ENCODE measurements at regions not wholly inside any gene's neighbourhood (a gene's known extent, or its start where the extent isn't known, plus 50 kb on each side); places are given as distances from the start of the nearest gene placed in this dataset.
A peak's percentile ranks its signal among the peaks of the same experiment; 100 is the strongest.

DNA sequence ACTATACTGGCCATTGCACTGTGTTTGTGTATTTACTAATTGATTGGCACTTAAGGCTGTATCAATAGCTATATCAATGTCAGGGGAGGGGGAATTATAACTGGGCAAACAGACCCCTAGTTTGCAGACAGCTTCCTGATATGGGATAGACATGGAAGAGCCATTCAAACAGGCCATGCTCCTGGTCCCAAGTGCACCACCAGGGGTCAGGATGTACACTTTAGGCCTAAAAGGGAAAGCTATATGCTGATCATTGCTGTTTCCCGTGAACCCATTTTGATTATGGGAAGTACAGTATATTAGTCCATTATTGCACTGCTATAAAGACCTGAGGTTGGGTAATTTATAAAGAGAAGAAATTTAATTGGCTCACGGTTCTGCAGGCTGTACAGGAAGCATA, 124.9 kb upstream of the BACE2 start:
- Mint-ChIP-seq H3K36me3 (ENCODE audit: insufficient read depth, unreplicated experiment) (no peaks in the 10 kb centered on the region), H3K4me3 (ENCODE audit: unreplicated experiment) (no peak overlapping the region), H3K27ac (ENCODE audit: unreplicated experiment) (no peak overlapping the region), H3K4me1 (ENCODE audit: low read depth, unreplicated experiment) (no peaks in the 10 kb centered on the region), H3K9me3 (ENCODE audit: unreplicated experiment) (peaks cover 9% of the 10 kb centered on the region), H3K27me3 (ENCODE audit: insufficient read depth, unreplicated experiment) (peaks cover 4% of the 10 kb centered on the region)
- no TSS peak for BruUV-seq (replicated peaks)
- no peaks in the 10 kb centered on the region for H3K36me3 ChIP-seq (ENCODE audit: control insufficient read depth, insufficient read depth, low read length)
- no peaks in the 10 kb centered on the region for H3K4me1 ChIP-seq
- ChIA-PET POLR2A (no interaction called here), CTCF (no interaction called here)
- intact Hi-C loops (cut with micrococcal nuclease; ENCODE audit: unreplicated experiment) = no loop called here
- TF ChIP-seq, protein P1, sequence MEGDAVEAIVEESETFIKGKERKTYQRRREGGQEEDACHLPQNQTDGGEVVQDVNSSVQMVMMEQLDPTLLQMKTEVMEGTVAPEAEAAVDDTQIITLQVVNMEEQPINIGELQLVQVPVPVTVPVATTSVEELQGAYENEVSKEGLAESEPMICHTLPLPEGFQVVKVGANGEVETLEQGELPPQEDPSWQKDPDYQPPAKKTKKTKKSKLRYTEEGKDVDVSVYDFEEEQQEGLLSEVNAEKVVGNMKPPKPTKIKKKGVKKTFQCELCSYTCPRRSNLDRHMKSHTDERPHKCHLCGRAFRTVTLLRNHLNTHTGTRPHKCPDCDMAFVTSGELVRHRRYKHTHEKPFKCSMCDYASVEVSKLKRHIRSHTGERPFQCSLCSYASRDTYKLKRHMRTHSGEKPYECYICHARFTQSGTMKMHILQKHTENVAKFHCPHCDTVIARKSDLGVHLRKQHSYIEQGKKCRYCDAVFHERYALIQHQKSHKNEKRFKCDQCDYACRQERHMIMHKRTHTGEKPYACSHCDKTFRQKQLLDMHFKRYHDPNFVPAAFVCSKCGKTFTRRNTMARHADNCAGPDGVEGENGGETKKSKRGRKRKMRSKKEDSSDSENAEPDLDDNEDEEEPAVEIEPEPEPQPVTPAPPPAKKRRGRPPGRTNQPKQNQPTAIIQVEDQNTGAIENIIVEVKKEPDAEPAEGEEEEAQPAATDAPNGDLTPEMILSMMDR (IDR thresholded peaks at IDR 0.05; ENCODE audit: insufficient read depth in 1 of 2, low read depth in 1 of 2, low read length in 1 of 2, severe bottlenecking in 1 of 2, unreplicated experiment in 1 of 2) = peak in 1 of 2 experiments; percentile 30
- no peaks in the 10 kb centered on the region for H3K9me3 ChIP-seq
- peak in 1 of 2 experiments; percentile 11 for DNase-seq
- no peaks in the 10 kb centered on the region for H3K27me3 ChIP-seq (replicated peaks; ENCODE audit: control insufficient read depth, insufficient read depth, low read length)
- no peak overlapping the region for H3K4me3 ChIP-seq (ENCODE audit: low read depth, low read length)

DNA sequence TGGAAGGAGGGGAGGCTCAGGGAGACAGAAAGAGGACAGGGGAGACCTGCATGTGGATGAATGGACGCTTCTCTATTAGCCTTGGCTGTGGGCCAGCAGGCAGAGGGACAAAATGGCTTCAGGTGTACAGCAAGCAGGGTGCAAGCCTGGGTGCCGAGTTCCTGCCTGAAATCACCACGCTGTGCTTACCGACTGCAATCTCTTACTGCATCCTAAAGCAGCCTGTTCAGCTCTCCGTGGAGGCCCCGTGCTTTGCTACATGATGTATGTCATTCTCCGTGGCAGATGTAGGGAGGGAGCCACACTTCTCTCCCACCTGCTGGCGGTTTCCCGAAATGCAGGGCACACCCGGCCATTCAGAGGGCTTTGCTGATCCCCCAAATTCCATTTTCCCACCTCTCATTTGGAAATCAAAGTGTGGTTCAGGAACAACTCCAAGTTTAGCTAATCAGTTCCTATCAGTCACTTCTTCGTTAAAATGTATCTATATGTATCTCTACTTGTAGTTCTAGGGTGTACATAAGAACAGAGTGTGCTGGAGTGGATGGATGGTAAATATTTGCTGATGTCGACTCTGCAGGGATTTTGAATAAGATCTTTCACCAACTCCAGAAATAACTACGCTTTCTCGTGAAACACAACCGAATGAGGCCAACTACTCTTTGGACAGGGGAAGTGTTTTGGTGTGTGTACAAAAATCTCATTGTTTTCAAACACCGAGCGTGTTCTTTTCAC, 122.3 kb upstream of the BACE2 start:
- TF ChIP-seq, protein P1 (IDR thresholded peaks at IDR 0.05; ENCODE audit: insufficient read depth in 1 of 2, low read depth in 1 of 2, low read length in 1 of 2, severe bottlenecking in 1 of 2, unreplicated experiment in 1 of 2) = peak; percentile 51 to 66
- Mint-ChIP-seq H3K36me3 (ENCODE audit: insufficient read depth, unreplicated experiment) (no peaks in the 10 kb centered on the region), H3K9me3 (ENCODE audit: unreplicated experiment) (peaks cover 9% of the 10 kb centered on the region), H3K27me3 (ENCODE audit: insufficient read depth, unreplicated experiment) (peaks cover 4% of the 10 kb centered on the region), H3K27ac (ENCODE audit: unreplicated experiment) (no peak overlapping the region), H3K4me3 (ENCODE audit: unreplicated experiment) (no peak overlapping the region), H3K4me1 (ENCODE audit: low read depth, unreplicated experiment) (no peaks in the 10 kb centered on the region)
- Histone ChIP-seq H3K4me1 (no peaks in the 10 kb centered on the region), H3K9me3 (no peaks in the 10 kb centered on the region), H3K27me3 (replicated peaks; ENCODE audit: control insufficient read depth, insufficient read depth, low read length) (no peaks in the 10 kb centered on the region), H3K4me3 (ENCODE audit: low read depth, low read length) (no peak overlapping the region), H3K36me3 (ENCODE audit: control insufficient read depth, insufficient read depth, low read length) (no peaks in the 10 kb centered on the region)
- ChIA-PET POLR2A (no interaction called here), CTCF (no interaction called here)
- BruUV-seq (replicated peaks) = no TSS peak
- intact Hi-C loops (cut with micrococcal nuclease; ENCODE audit: unreplicated experiment) = loop anchor here (5.0 kb wide), 1 partner anchor 578 kb away; no protein-coding TSS in a partner anchor
- DNase-seq = peak; percentile 40 to 48

DNA sequence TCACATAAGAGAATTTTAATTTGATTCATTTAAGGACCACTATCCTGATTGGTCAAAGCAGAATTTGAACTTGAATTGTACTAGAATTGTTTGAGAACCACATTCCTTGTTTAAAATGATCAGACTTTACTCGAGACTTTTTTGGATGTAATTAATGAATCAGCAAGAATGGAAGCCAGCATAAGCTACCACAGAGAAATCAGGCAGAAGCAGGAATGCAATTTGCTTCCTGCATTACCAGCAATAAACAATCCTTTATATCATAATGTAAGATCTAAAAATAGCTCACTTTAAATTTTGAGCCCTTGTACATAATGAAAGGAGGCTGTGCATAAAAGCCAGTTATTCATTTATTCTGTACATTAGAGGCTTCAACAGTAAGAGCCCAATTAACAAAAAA, 119.8 kb upstream of the BACE2 start:
- no peaks in the 10 kb centered on the region for H3K36me3 Mint-ChIP-seq (ENCODE audit: insufficient read depth, unreplicated experiment)
- TF ChIP-seq, protein P1 (IDR thresholded peaks at IDR 0.05; ENCODE audit: insufficient read depth in 1 of 2, low read depth in 1 of 2, low read length in 1 of 2, severe bottlenecking in 1 of 2, unreplicated experiment in 1 of 2) = no peak
- no peaks in the 10 kb centered on the region for H3K27me3 ChIP-seq (replicated peaks; ENCODE audit: control insufficient read depth, insufficient read depth, low read length)
- H3K36me3 ChIP-seq (ENCODE audit: control insufficient read depth, insufficient read depth, low read length) = no peaks in the 10 kb centered on the region
- no peaks in the 10 kb centered on the region for H3K9me3 Mint-ChIP-seq (ENCODE audit: unreplicated experiment)
- ChIA-PET POLR2A (no interaction called here), CTCF (no interaction called here)
- no peaks in the 10 kb centered on the region for H3K4me1 ChIP-seq
- H3K27me3 Mint-ChIP-seq (ENCODE audit: insufficient read depth, unreplicated experiment) = peaks cover 3% of the 10 kb centered on the region
- no peak overlapping the region for H3K27ac Mint-ChIP-seq (ENCODE audit: unreplicated experiment)
- BruUV-seq (replicated peaks) = no TSS peak
- H3K4me3 Mint-ChIP-seq (ENCODE audit: unreplicated experiment) = no peak overlapping the region
- intact Hi-C loops (cut with micrococcal nuclease; ENCODE audit: unreplicated experiment) = loop anchor here (5.0 kb wide), 1 partner anchor 581 kb away; no protein-coding TSS in a partner anchor
- H3K9me3 ChIP-seq = no peaks in the 10 kb centered on the region
- H3K4me3 ChIP-seq (ENCODE audit: low read depth, low read length) = no peak overlapping the region
- no peak for DNase-seq
- no peaks in the 10 kb centered on the region for H3K4me1 Mint-ChIP-seq (ENCODE audit: low read depth, unreplicated experiment)
